ENCODE measurements at regions not wholly inside any gene's neighbourhood (a gene's known extent, or its start where the extent isn't known, plus 50 kb on each side); places are given as distances from the start of the nearest gene placed in this dataset.
"Not testable (repeated sequence)": the region's sequence is repeated elsewhere in the genome, so short reads cannot be mapped to it uniquely, and the experiment has no call there.

GRCh38 chr2:7384773-7385349 lies 467.6 kb downstream of the RNF144A start:
- Histone ChIP-seq H3K9ac (ENCODE audit: low read depth in 1 of 3, low read length in 3 of 3) (no peak overlapping the region), H3K27me3 (ENCODE audit: control insufficient read depth in 3 of 3, insufficient read depth in 3 of 3, low read length in 3 of 3) (peaks cover 0 to 4% (median 3%) of the 10 kb centered on the region in 3 donors), H3K4me1 (ENCODE audit: control insufficient read depth in 3 of 3, insufficient read depth in 3 of 3, low read length in 3 of 3) (no peaks in the 10 kb centered on the region), H3K36me3 (ENCODE audit: control insufficient read depth in 3 of 3, insufficient read depth in 3 of 3, low read length in 3 of 3) (no peaks in the 10 kb centered on the region), H3K4me3 (ENCODE audit: low read length in 3 of 3) (no peak overlapping the region), H3K9me3 (ENCODE audit: control insufficient read depth in 3 of 3, low read length in 3 of 3) (no peaks in the 10 kb centered on the region), H3K27ac (ENCODE audit: low read depth, low read length) (no peak overlapping the region)

- not testable (repeated sequence) for H3K27me3 ChIP-seq (ENCODE audit: control insufficient read depth in 3 of 3, insufficient read depth in 3 of 3, low read length in 3 of 3); H3K9ac ChIP-seq (ENCODE audit: low read depth in 1 of 3, low read length in 3 of 3); H3K4me1 ChIP-seq (ENCODE audit: control insufficient read depth in 3 of 3, insufficient read depth in 3 of 3, low read length in 3 of 3); H3K9me3 ChIP-seq (ENCODE audit: control insufficient read depth in 3 of 3, low read length in 3 of 3); H3K27ac ChIP-seq (ENCODE audit: low read depth, low read length); H3K4me3 ChIP-seq (ENCODE audit: low read length in 3 of 3); H3K36me3 ChIP-seq (ENCODE audit: control insufficient read depth in 3 of 3, insufficient read depth in 3 of 3, low read length in 3 of 3)
Measured at GRCh38 chr2:7390311-7390710, 473.1 kb downstream of the RNF144A start.

- H3K4me3 ChIP-seq (ENCODE audit: low read length in 3 of 3), result no peak overlapping the region
- H3K4me1 ChIP-seq (ENCODE audit: control insufficient read depth in 3 of 3, insufficient read depth in 3 of 3, low read length in 3 of 3), result no peaks in the 10 kb centered on the region
- H3K36me3 ChIP-seq (ENCODE audit: control insufficient read depth in 3 of 3, insufficient read depth in 3 of 3, low read length in 3 of 3), result no peaks in the 10 kb centered on the region
- H3K9me3 ChIP-seq (ENCODE audit: control insufficient read depth in 3 of 3, low read length in 3 of 3), result no peaks in the 10 kb centered on the region
- H3K27ac ChIP-seq (ENCODE audit: low read depth, low read length), result no peak overlapping the region
- H3K27me3 ChIP-seq (ENCODE audit: control insufficient read depth in 3 of 3, insufficient read depth in 3 of 3, low read length in 3 of 3), result no peaks in the 10 kb centered on the region
- no peak overlapping the region for H3K9ac ChIP-seq (ENCODE audit: low read depth in 1 of 3, low read length in 3 of 3)
Measured at GRCh38 chr2:7392076-7392787, 475.0 kb downstream of the RNF144A start.

GRCh38 chr2:7394195-7394594 lies 477.0 kb downstream of the RNF144A start:
- no peaks in the 10 kb centered on the region for H3K27me3 ChIP-seq (ENCODE audit: control insufficient read depth in 3 of 3, insufficient read depth in 3 of 3, low read length in 3 of 3)
- no peak overlapping the region for H3K27ac ChIP-seq (ENCODE audit: low read depth, low read length)
- no peak overlapping the region for H3K9ac ChIP-seq (ENCODE audit: low read depth in 1 of 3, low read length in 3 of 3)
- no peaks in the 10 kb centered on the region for H3K9me3 ChIP-seq (ENCODE audit: control insufficient read depth in 3 of 3, low read length in 3 of 3)
- no peaks in the 10 kb centered on the region for H3K36me3 ChIP-seq (ENCODE audit: control insufficient read depth in 3 of 3, insufficient read depth in 3 of 3, low read length in 3 of 3)
- H3K4me3 ChIP-seq (ENCODE audit: low read length in 3 of 3), result no peak overlapping the region
- H3K4me1 ChIP-seq (ENCODE audit: control insufficient read depth in 3 of 3, insufficient read depth in 3 of 3, low read length in 3 of 3), result no peaks in the 10 kb centered on the region

GRCh38 chr2:7400628-7401027 lies 483.4 kb downstream of the RNF144A start:
- H3K9ac ChIP-seq (ENCODE audit: low read depth in 1 of 3, low read length in 3 of 3), result no peak overlapping the region
- H3K9me3 ChIP-seq (ENCODE audit: control insufficient read depth in 3 of 3, low read length in 3 of 3), result no peaks in the 10 kb centered on the region
- H3K27me3 ChIP-seq (ENCODE audit: control insufficient read depth in 3 of 3, insufficient read depth in 3 of 3, low read length in 3 of 3), result peaks cover 0 to 9% (median 7%) of the 10 kb centered on the region in 3 donors

GRCh38 chr2:7403092-7403775 lies 486.0 kb downstream of the RNF144A start:
- H3K27ac ChIP-seq (ENCODE audit: low read depth, low read length), result no peak overlapping the region
- no peaks in the 10 kb centered on the region for H3K36me3 ChIP-seq (ENCODE audit: control insufficient read depth in 3 of 3, insufficient read depth in 3 of 3, low read length in 3 of 3)

More at GRCh38 chr2:7400628-7401027, 483.4 kb downstream of the RNF144A start:
- no peaks in the 10 kb centered on the region for H3K4me1 ChIP-seq (ENCODE audit: control insufficient read depth in 3 of 3, insufficient read depth in 3 of 3, low read length in 3 of 3)
- H3K4me3 ChIP-seq (ENCODE audit: low read length in 3 of 3), result no peak overlapping the region
- H3K36me3 ChIP-seq (ENCODE audit: control insufficient read depth in 3 of 3, insufficient read depth in 3 of 3, low read length in 3 of 3), result no peaks in the 10 kb centered on the region
- H3K27ac ChIP-seq (ENCODE audit: low read depth, low read length), result no peak overlapping the region

GRCh38 chr2:7405861-7406715 lies 488.9 kb downstream of the RNF144A start:
- Histone ChIP-seq H3K4me3 (ENCODE audit: low read length in 3 of 3) (no peak overlapping the region), H3K27me3 (ENCODE audit: control insufficient read depth in 3 of 3, insufficient read depth in 3 of 3, low read length in 3 of 3) (peaks cover 3 to 12% (median 11%) of the 10 kb centered on the region in 3 donors), H3K9ac (ENCODE audit: low read depth in 1 of 3, low read length in 3 of 3) (no peak overlapping the region), H3K9me3 (ENCODE audit: control insufficient read depth in 3 of 3, low read length in 3 of 3) (no peaks in the 10 kb centered on the region), H3K27ac (ENCODE audit: low read depth, low read length) (no peak overlapping the region), H3K4me1 (ENCODE audit: control insufficient read depth in 3 of 3, insufficient read depth in 3 of 3, low read length in 3 of 3) (no peaks in the 10 kb centered on the region), H3K36me3 (ENCODE audit: control insufficient read depth in 3 of 3, insufficient read depth in 3 of 3, low read length in 3 of 3) (no peaks in the 10 kb centered on the region)

More at GRCh38 chr2:7403092-7403775, 486.0 kb downstream of the RNF144A start:
- Histone ChIP-seq H3K9ac (ENCODE audit: low read depth in 1 of 3, low read length in 3 of 3) (no peak overlapping the region), H3K9me3 (ENCODE audit: control insufficient read depth in 3 of 3, low read length in 3 of 3) (no peaks in the 10 kb centered on the region), H3K27me3 (ENCODE audit: control insufficient read depth in 3 of 3, insufficient read depth in 3 of 3, low read length in 3 of 3) (peaks cover 0 to 12% (median 12%) of the 10 kb centered on the region in 3 donors), H3K4me1 (ENCODE audit: control insufficient read depth in 3 of 3, insufficient read depth in 3 of 3, low read length in 3 of 3) (no peaks in the 10 kb centered on the region), H3K4me3 (ENCODE audit: low read length in 3 of 3) (no peak overlapping the region)

GRCh38 chr2:7407001-7407400 lies 489.8 kb downstream of the RNF144A start:
- Histone ChIP-seq H3K9ac (ENCODE audit: low read depth in 1 of 3, low read length in 3 of 3) (no peak overlapping the region), H3K4me1 (ENCODE audit: control insufficient read depth in 3 of 3, insufficient read depth in 3 of 3, low read length in 3 of 3) (no peaks in the 10 kb centered on the region), H3K4me3 (ENCODE audit: low read length in 3 of 3) (no peak overlapping the region), H3K27me3 (ENCODE audit: control insufficient read depth in 3 of 3, insufficient read depth in 3 of 3, low read length in 3 of 3) (peaks cover 3 to 12% (median 9%) of the 10 kb centered on the region in 3 donors), H3K9me3 (ENCODE audit: control insufficient read depth in 3 of 3, low read length in 3 of 3) (no peaks in the 10 kb centered on the region), H3K36me3 (ENCODE audit: control insufficient read depth in 3 of 3, insufficient read depth in 3 of 3, low read length in 3 of 3) (no peaks in the 10 kb centered on the region), H3K27ac (ENCODE audit: low read depth, low read length) (no peak overlapping the region)

GRCh38 chr2:7407906-7408680 lies 490.9 kb downstream of the RNF144A start:
- H3K9ac ChIP-seq (ENCODE audit: low read depth in 1 of 3, low read length in 3 of 3), result no peak overlapping the region
- no peaks in the 10 kb centered on the region for H3K9me3 ChIP-seq (ENCODE audit: control insufficient read depth in 3 of 3, low read length in 3 of 3)
- H3K4me3 ChIP-seq (ENCODE audit: low read length in 3 of 3), result no peak overlapping the region
- no peak overlapping the region for H3K27ac ChIP-seq (ENCODE audit: low read depth, low read length)
- peaks cover 3 to 6% (median 5%) of the 10 kb centered on the region in 3 donors for H3K27me3 ChIP-seq (ENCODE audit: control insufficient read depth in 3 of 3, insufficient read depth in 3 of 3, low read length in 3 of 3)
- no peaks in the 10 kb centered on the region for H3K36me3 ChIP-seq (ENCODE audit: control insufficient read depth in 3 of 3, insufficient read depth in 3 of 3, low read length in 3 of 3)
- no peaks in the 10 kb centered on the region for H3K4me1 ChIP-seq (ENCODE audit: control insufficient read depth in 3 of 3, insufficient read depth in 3 of 3, low read length in 3 of 3)
